NCI-H128 (cell line): ENCODE measurements at regions not wholly inside any gene's neighbourhood (a gene's known extent, or its start where the extent isn't known, plus 50 kb on each side); places are given as distances from the start of the nearest gene placed in this dataset.
"Not testable (repeated sequence)": the region's sequence is repeated elsewhere in the genome, so short reads cannot be mapped to it uniquely, and the experiment has no call there.

Experiments used
- DNase-seq: peaks from one replicate; lab custom pipeline; 2025; ENCODE audit not compliant: unreplicated experiment; lab: John Stamatoyannopoulos, UW

DNA sequence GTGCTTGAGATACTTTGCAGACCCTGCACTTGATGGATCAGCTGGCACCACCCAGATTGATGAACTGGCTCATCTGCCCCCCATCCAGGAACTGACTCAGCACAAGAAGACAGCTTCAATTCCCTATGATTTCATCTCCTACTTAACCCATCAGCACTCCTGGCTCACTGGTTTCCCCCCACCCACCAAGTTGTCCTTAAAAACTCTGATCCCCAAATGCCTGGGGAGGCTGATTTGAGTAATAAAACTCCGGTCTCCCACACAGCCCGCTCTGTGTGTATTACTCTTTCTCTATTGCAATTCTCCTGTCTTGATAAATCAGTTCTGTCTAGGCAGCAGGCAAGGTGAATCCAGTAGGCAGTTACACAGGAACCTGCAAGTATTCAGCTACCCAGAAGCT, 102.1 kb upstream of the TMTC4 start:
- not testable (repeated sequence) for DNase-seq

DNA sequence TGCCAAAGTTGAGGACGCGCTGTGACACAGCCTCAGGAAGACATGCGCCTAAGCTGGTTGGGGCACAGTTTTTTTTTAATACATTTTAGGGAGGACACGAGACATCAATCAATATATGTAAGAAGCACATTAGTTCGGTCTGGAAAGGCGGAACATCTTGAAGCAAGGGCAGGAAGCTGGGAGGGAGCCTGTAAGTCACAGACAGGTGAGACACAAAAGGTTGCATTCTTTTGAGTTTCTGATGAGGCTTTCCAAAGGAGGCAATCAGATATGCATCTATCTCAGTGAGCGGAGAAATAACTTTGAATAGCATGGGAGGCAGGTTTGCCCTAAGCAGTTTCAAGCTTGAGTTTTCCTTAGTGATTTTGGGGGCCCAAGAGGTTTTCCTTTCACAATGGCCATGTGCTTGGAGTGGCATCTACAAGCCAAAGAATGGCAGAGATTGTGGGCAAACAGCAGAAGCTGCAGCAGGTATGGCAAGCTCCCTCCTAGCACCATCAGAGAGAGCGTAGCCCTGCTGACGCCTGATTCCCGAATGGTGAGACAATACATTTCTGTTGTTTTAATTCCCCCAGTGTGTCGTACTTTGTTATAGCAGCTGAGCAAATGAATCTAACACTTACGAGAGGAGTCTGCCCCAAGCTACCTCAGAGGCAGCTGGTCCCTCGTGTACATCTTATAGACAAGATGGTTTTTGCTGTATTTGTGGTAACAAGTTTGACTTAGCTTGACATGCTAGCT, 99.5 kb upstream of the TMTC4 start:
- no peak for DNase-seq

GRCh38 chr13:100773429-100773828, 98.8 kb upstream of the TMTC4 start:
- no peak for DNase-seq

- no peak for DNase-seq
These were observed 92.6 kb upstream of the TMTC4 start for GRCh38 chr13:100767192-100767591.

DNA sequence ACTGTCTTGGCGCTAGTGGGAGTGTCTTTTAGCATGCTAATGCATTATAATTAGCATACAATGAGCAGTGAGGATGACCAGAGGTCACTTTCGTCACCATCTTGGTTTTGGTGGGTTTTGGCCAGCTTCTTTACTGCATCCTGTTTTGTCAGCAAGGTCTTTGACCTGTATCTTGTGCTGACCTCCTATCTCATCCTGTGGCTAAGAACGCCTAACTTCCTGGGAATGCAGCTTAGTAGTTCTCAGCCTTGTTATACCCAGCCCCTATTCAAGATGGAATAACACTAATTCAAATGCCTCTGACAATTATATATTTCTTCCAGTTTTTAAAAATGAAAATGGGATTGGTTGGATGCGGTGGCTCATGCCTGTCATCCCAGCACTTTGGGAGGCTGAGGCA, 92.0 kb upstream of the TMTC4 start:
- not testable (repeated sequence) for DNase-seq

DNA sequence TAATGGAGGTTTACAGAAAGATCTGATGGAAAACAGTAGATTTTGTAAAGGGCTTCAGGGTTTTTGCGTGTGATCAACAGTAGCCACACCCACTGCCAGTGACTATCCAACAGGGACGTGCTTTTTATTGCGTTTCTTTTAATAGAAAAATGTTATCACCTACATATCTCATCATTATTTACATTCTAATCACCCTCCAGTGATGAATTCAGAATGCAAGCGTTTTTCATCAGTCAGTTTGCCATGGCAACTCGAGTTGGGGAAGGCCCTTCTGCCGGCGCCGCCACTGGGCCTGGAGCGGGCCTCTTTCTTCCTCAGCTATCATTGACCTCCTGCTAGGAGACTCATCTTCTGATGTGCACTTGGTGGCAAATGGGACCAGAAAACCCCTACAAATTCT, 90.3 kb upstream of the TMTC4 start:
- no peak for DNase-seq

GRCh38 chr13:100762126-100762525, 87.5 kb upstream of the TMTC4 start:
- not testable (repeated sequence) for DNase-seq

GRCh38 chr13:100755891-100756290, 81.3 kb upstream of the TMTC4 start:
- no peak for DNase-seq

GRCh38 chr13:100754459-100754858, 79.9 kb upstream of the TMTC4 start:
- DNase-seq = no peak

GRCh38 chr13:100753376-100753775, 78.8 kb upstream of the TMTC4 start:
- DNase-seq = no peak

- no peak for DNase-seq
These were observed 77.2 kb upstream of the TMTC4 start for GRCh38 chr13:100751826-100752225.

GRCh38 chr13:100746953-100747683, 72.5 kb upstream of the TMTC4 start:
- no peak for DNase-seq

DNA sequence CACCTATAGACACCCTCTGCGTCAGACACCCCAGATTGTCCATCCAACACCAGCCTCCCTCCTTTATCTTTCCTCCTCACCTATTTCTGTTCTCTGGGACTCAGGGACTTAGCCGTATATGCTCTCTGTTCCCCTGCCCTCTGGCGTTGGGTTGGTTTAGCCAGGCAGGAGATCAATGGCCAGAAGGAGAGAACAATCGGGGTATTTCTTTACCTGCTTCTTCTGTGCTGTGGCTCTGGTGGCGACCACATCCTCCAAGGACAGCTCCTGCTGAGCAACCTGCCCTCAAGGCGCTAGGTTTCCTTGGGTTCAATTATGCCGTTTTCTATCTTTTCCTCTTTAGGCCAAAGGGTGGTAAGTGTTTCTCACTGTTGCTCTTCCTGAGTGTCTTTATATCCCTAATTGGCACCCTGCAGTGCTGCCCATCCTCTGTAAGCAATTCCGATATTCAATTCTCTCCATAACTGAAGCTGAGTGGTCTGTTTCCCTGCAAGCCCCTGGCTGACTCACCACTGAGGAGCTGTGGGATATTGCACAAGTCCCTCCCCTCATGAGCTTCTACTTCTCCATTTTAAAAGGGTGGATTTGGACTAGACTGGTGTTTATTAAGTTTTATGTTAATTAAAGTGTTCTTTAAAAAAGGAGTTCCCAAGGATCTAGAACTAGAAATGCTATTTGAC, 63.7 kb upstream of the TMTC4 start:
- no peak for DNase-seq

GRCh38 chr13:100735494-100735893, 60.9 kb upstream of the TMTC4 start:
- no peak for DNase-seq

DNA sequence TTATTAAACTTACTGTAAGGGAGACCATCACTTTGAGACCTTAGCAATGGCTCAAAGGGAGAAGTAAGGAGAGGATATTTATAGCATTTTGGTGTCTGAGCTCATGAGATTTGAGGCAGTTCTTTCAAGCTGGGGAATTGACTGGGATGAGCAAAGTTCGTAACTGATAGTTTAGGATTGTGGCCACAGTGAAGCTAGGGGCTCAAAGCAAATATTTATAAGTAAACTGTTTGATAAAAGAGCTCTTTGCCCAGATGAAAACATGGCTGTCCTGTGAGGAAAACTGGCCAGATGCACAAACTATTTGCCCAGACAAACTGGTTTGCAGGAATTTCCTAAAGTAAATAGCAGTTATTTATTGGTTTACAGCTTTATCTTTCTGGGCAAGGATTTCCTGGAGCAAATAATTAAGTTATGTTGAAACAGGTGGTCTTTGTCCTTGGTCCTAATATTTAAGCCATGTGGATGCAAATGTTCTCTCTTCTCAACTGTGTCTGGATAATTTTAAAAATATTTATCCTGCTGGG, 59.7 kb upstream of the TMTC4 start:
- no peak for DNase-seq

DNA sequence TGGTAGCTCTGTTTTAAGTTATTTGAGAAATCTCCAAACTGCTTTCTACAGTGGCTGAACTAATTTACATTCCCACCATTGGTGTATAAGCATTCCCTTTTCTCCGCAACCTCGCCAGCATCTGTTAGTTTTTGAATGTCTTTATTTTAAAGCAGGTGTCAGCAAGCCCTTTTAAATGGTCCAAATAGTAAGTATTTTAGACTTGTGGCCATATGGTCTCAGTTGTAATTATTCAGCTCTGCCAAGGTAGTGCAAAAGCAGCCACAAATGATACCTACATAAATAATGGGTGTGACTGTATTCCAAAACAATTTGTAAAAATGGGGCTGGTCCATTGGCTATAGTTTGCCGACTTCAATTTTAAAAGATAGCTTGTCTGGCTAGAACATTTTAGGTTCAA, 58.7 kb upstream of the TMTC4 start:
- DNase-seq = no peak

GRCh38 chr13:100728201-100728600, 53.6 kb upstream of the TMTC4 start:
- DNase-seq = no peak

DNA sequence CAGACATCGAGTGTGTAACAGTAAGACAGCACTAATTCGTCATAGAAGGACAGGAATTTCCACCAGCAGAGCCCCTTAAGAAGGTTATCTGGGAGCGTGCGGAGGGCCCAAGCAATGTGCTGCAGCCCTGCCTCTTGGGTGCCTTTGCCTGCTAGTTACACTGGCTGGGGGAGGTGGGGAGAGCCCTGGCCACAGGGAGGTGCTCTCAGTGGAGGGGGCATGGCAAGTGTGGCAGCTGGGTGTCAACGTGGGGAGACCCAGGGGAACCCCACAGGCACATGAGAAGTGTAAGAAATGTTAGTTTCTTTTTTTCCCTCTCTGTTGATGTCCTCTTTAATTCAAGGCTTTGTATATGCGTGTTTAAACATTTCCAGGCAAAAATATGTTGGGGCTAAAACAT, 50.9 kb upstream of the TMTC4 start:
- DNase-seq = no peak

DNA sequence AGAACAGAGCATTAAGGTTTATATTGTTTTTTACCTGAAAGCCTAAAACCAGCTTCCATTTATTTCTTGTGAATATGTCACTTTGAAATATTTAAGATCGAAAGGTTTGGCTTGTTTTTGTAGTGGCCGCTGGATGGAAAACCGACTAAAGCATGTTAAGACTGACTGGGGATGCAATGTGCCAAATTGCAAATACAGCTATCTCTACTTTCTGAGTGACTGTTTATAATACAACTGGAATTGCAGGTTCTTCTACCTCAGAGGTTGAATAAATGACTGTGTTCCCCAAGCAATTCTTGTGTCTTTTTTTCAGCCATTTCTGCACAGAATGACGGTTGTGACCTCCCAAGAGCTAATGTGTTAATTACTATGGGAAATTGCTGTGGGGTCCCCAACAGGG, 50.0 kb upstream of the TMTC4 start:
- DNase-seq = no peak
